GM21360 (cell line): ENCODE measurements at regions not wholly inside any gene's neighbourhood (a gene's known extent, or its start where the extent isn't known, plus 50 kb on each side); places are given as distances from the start of the nearest gene placed in this dataset.
"Not testable (repeated sequence)": the region's sequence is repeated elsewhere in the genome, so short reads cannot be mapped to it uniquely, and the experiment has no call there.

Source experiments
- ATAC-seq: cut with Tn5 transposase; IDR thresholded peaks from one replicate; pipeline ENCODE4 v1.9.1; 2021; ENCODE audit warnings: mild to moderate bottlenecking, moderate library complexity; ENCODE audit not compliant: unreplicated experiment

DNA sequence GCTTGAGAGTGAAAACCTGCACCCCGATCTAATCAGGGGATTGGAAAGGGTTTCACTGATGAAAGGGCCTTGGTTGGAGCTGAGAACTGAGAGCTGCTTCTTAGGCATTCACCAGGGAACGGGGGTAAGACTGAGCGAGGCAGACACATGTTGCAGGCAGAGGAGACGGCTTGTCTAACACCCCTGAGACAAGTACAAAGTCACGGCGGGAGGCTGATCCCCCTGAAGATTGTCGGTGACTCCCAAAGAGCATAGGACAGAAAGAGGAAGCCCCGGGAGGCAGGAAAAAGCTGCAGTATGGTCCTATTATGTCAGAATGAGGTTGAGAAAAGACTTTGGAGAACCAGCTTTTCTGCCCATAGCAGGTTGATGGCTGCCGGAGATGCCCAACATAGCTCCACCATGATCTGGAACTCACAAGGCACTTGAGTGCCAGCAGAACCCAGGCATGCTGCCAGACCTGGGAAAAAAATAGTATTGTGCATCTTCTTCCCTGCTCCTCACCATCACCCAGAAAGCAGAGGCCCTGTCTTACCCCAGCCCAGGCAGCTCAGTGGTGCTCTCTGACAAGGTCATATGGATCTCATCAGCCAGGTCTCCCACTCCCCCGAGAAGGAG is 463.9 kb upstream of the PROX1 start:
- ATAC-seq: no peak

DNA sequence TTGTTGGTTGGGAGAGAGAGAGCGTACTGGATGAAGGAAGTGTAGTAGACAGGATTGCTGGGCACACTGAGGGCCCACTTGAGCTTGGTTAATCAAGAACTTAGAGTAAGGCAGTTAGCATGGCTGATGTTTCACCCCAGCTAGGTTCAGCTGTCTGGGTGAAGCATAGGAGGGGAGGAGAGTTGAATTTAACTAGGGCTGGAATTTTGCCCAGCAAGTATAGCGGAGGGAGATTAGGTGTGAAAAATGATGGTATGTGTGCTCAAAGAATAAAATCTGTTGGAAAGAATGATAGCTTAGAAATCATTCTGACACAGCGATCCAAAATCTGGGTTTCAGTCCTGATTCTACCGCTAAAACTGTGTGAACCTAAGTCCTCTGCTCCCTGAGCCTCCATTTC is 461.5 kb upstream of the PROX1 start:
- no peak for ATAC-seq

DNA sequence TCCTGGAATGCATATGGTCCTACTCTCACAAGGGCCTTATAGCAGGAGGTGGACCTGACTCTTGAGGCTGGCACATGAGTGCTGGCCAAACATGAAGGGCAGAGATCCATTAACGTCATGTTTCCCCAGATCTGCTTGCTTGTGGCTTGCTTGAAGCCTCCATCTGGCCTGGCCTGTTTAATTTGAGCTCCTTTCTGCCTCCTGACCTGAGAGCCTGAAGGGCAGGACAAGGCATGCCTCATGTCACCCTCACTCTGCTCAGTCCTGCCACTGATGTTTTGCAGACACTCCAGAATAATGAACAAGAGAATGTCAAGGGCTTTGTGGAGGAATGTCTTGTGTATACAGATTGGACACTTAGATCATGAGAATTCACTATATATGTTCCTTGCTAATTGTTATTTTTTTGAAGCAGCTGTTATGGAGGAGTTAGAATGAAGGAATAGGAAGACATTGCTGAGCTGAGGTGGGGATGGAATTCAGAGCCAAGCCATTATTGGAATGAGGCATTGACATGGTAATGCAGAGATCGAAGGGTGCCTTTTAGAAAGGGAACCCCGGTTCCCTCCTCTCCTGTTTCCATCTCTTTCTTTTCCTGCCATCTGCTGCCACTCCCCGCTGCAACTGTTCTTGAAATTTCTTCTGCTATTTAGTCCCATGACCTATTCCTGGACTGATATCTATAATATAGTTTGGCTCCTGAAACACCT is 457.0 kb upstream of the PROX1 start:
- no peak for ATAC-seq

GRCh38 chr1:213531369-213532310 is 456.1 kb upstream of the PROX1 start:
- no peak for ATAC-seq

DNA sequence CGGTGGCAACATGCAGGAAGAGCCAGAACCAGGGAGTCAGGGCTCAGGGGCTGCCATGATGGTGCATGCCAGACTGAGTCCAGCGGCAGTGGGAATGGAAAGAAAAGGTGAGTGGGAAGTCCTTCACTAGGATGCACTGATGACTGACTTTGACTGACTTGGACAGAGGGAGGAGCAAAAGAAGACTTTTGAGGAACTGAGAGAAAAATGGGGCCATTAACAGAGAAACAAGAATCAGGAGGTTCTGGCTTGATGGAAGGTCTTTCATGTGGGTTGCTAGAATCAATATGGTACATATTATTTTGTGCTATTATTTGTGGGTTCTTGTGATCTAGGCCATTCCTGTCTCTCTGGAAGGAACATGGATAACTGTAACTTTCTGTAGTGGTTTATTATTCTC is 454.6 kb upstream of the PROX1 start:
- peak; percentile 58 for ATAC-seq

GRCh38 chr1:213535679-213536078 is 452.1 kb upstream of the PROX1 start:
- ATAC-seq: no peak

- ATAC-seq: no peak
Observed at GRCh38 chr1:213538251-213538650, 449.5 kb upstream of the PROX1 start.

DNA sequence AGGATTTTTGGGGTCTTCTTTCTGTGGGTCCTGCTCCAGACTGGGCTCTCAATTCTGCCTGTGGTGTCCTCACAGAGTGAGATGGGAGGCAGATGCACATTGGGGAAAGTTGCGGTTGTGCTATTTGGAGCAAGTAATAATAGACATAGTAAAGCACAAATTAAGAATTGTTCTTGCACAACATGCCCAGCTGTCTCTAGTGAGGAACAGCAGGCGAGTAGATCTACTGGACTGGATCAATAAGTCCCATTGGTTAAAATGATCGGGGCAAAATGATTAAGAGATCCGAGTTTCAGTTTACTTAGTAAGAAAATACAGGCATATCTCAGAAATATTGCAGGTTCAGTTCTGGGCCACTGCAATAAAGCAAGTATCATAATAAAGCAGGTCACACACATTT is 448.3 kb upstream of the PROX1 start:
- ATAC-seq: no peak

GRCh38 chr1:213541641-213542040 is 446.1 kb upstream of the PROX1 start:
- ATAC-seq: no peak

DNA sequence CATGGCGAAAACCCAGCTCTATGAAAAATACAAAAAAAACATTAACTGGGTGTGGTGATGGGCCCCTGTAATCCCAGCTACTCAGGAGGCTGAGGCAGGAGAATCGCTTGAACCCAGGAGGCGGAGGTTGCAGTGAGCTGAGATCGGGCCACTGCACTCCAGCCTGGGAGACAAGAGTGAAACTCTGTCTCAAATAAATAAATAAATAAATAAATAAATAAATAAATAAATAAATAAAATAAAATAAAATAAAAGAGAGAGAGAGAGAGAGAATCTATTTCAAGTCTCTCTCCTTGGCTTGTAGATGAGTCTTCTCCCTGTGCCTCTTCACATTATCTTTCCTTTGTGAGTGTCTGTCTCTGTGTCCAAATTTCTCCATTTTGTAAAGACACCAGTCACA is 442.6 kb upstream of the PROX1 start:
- not testable (repeated sequence) for ATAC-seq

GRCh38 chr1:213549982-213550381 is 437.8 kb upstream of the PROX1 start:
- no peak for ATAC-seq

DNA sequence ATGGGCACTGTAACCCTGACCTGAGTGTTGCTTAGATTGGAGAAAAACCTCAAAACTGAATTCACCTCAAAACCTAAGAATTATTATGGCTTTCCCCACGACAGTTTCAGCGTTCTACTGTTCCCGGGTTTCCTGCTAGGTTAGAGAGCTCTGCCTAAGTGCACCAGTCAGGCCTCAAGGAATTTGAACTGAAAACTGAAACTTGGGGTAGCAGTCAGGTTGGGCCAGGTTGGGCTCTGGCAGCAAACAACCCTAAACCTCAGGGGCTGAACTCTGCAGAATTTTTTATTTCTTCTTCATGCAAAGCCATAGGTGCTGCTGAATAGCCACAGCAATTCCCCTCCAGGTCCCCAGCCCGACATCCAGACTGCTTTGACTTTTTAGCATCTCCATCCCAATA is 437.0 kb upstream of the PROX1 start:
- ATAC-seq: no peak

GRCh38 chr1:213552045-213552444 is 435.7 kb upstream of the PROX1 start:
- no peak for ATAC-seq

GRCh38 chr1:213560226-213560625 is 427.5 kb upstream of the PROX1 start:
- no peak for ATAC-seq

DNA sequence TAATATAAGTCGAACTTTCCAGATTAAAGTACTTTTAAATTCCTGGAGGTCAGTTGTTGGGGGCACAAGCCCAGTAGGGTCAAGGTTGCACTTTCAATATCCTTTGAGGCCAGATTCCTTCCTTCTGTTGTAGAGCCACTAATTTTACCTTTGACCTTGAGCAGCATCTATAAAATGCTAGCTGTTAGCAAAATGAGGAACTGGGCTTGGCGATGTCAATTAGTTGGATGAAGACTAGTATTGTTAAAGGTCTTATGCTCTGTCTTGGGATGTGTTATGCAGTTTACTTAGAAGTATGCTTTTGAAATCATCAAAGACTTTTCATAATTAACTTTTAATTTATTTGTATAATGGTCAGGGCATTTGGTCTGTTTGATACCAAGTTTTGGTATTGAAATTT is 425.9 kb upstream of the PROX1 start:
- no peak for ATAC-seq

DNA sequence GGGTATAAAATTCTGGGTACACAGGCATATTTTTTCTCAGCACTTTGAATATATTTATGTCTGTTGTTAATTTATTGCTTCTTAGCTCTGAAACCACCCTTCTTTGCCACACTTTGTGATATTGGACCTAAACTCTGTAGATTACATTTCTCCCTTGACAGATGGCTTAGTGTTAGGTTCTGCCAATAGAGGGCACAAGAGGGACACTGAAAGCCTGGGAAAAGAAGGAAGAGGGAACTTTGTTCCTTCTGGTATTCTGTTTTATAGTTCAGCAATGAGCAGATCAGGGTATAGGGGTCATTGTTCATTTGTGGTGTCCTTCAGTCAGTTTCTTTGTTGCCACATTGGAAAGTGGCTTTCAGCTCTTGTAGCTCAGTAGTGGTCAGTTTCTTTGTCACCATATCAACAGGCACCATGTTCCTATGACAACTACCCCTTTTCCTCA is 423.5 kb upstream of the PROX1 start:
- no peak for ATAC-seq

DNA sequence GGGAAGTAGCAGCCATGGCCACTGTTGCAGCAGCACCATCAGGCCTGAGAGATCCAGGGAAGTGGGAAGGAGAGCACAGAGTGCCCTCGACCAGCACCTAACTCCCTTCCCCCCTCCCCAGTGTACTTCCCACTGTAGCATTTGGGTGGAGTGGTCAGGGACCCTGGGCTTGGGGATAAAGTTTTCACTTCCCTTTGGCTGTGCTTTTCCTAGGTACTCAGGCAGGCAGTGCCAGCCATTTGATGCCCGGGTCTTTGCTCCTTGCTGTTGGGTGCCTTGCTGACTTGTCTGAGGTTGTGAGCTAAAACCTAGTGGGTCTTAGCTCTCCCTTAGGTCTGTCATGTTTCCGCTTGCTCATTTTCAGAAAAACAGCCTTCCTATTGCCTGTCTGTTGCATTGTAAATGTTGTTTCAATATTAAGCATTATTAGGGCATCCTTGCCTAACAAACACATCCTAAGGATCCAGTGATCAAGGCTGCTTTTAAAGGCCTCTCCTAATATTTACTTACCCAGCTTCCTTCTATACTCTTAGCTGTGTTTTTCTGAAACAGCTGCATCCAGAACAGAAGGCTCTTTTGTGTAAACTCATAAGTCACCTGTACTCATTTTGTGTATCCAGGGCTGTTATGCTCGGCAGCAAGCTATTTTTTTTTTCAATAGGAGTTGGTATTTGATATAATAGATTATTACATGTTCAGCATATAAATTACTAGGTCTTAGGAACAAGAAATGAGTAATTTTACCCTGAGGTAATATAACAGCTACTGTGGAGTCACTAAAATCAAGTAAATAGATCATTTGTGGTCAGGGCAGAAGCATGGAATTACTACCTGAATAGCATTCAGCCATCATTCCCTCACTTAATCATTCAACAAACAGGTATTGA is 418.6 kb upstream of the PROX1 start:
- no peak for ATAC-seq

GRCh38 chr1:213569816-213570150 is 418.0 kb upstream of the PROX1 start:
- no peak for ATAC-seq

GRCh38 chr1:213570487-213570886 is 417.3 kb upstream of the PROX1 start:
- ATAC-seq: no peak

DNA sequence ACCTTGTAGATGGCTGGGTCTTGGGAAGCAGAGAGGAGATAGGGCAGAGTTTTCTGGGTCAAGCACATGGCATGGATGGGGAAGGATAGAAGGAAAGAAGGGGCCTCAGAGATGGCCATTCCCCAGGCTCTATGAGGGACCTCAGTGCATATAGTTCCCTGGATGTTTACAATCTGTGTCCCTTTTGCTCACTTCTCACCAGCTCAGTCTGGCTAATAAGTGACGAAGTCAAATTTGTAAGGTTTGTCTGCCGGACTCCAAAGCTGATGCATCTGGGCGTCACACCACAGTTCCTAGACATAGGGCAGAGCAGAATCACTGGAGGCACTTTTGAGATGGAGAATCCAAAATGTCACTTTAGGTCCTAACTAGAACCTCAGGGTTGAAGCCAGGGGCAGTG is 416.4 kb upstream of the PROX1 start:
- ATAC-seq: no peak

DNA sequence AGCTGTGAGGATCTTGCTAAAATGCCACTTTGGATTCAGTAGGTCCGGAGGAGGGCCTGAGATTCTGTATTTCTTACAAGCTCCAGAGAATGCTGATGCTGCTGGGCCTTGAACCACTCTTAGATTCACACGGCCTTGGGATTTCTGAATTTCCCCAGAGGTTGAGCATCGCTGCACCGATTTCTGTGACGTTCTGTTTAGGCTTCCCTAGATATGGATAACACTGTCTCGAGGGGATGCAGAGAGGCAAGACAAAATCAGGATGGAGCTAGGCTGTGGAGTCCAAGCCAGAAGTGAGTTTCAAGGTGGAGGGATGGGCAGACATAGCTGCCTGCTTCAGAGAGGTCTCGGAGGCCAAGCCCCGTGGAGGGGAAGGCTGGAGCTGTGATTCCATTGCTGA is 415.9 kb upstream of the PROX1 start:
- ATAC-seq: no peak
